ENCODE measurements at regions not wholly inside any gene's neighbourhood (a gene's known extent, or its start where the extent isn't known, plus 50 kb on each side); places are given as distances from the start of the nearest gene placed in this dataset.
A peak's percentile ranks its signal among the peaks of the same experiment; 100 is the strongest.

DNA sequence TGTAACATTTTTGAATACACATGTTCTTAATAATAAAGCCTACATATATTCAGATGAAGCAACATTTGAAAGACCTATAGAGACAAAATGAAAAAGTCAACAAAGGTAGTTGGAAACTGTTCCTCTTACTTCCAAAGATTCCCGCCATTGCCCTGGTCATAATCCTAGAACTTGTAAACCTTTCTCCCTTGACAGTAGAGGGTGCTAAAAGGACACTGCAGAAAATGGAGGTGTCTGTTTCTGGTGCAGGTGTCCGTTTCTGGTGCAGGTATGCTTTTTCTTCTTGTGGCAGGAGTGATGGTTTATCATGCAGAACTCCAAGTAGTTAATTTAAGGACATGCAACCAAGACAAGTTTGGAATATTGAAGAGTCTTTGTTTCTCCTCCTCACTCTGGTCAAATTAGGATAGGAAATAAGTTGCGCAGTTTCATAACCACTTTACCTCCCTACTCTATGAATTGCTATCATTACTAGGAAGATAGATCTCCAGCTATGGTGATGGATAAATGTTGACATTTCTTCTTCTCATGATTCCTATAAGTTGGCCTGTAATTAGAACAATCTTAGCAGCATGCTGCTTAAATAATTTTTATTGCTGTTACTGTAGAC is 56.0 kb upstream of the FAM174A start:
- peaks cover 2% of the 10 kb centered on the region for H3K4me1 Mint-ChIP-seq
- no peaks in the 10 kb centered on the region for H3K9me3 Mint-ChIP-seq
- H3K36me3 Mint-ChIP-seq = no peaks in the 10 kb centered on the region
- H3K27me3 Mint-ChIP-seq = no peaks in the 10 kb centered on the region
- no peak for DNase-seq
- H3K27ac Mint-ChIP-seq = no peak overlapping the region
- H3K4me3 Mint-ChIP-seq = no peak overlapping the region

DNA sequence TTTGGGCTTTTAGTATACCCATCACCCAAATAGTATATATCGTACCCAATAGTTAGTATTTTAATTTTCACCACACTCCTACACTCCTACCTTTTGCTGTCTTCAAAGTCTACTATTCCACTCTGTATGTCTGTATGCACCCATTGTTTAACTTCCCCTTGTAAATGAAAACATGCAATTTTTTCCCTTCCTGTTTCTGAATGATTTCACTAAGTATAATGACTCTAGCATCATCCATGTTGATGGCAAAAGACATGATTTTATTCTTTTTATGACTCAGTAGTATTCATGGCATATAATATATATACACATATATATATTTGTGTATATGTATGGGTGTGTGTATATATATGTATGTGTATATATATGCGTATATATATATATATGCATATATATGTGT is 63.1 kb upstream of the FAM174A start:
- Mint-ChIP-seq H3K36me3 (no peaks in the 10 kb centered on the region), H3K4me1 (peaks cover 3% of the 10 kb centered on the region), H3K27me3 (peaks cover 7% of the 10 kb centered on the region), H3K9me3 (no peaks in the 10 kb centered on the region), H3K4me3 (no peak overlapping the region), H3K27ac (no peak overlapping the region)
- DNase-seq = no peak

DNA sequence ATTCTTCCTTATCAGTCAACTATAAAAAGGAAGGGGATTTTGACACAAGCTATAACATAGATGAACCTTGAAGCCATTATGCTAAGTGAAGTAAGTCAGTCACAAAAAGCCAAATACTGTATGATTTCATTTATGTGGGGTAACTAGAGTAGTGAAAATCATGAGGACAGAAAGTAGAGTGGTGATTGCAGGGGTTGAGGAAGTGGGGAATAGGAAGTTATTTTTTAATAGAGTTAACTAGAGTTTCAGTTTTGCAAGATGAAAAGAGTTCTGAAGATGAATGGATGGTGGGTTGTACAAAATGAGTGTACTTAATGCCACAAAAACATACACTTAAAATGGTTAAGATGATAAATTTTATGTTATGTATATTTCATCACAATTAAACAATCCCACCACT is 65.4 kb upstream of the FAM174A start:
- peaks cover 3% of the 10 kb centered on the region for H3K4me1 Mint-ChIP-seq
- no peaks in the 10 kb centered on the region for H3K36me3 Mint-ChIP-seq
- no peak overlapping the region for H3K4me3 Mint-ChIP-seq
- H3K27me3 Mint-ChIP-seq = peaks cover 7% of the 10 kb centered on the region
- no peaks in the 10 kb centered on the region for H3K9me3 Mint-ChIP-seq
- no peak for DNase-seq
- no peak overlapping the region for H3K27ac Mint-ChIP-seq

DNA sequence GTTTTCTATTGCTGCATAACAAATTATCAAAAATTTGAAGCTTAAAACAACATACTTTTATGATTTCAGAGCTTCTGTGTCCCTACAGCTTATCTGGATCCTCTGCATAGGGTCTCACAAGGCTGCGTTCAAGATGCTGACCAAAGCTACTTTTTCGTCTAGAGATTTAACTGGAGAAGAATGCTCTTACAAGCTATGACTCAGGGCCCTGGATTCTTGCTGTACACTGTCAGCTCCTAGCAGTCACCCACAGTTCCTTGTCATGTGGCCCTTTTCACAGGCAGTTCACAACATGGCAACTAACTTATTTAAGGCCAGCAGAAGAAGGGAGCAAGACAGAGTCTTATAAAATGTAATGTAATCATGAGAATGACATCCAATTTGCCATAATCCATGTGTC is 70.8 kb upstream of the FAM174A start:
- Mint-ChIP-seq H3K9me3 (peaks cover 9% of the 10 kb centered on the region), H3K4me1 (no peaks in the 10 kb centered on the region), H3K36me3 (peaks cover 2% of the 10 kb centered on the region), H3K27ac (no peak overlapping the region), H3K4me3 (no peak overlapping the region), H3K27me3 (peaks cover 7% of the 10 kb centered on the region)
- no peak for DNase-seq

DNA sequence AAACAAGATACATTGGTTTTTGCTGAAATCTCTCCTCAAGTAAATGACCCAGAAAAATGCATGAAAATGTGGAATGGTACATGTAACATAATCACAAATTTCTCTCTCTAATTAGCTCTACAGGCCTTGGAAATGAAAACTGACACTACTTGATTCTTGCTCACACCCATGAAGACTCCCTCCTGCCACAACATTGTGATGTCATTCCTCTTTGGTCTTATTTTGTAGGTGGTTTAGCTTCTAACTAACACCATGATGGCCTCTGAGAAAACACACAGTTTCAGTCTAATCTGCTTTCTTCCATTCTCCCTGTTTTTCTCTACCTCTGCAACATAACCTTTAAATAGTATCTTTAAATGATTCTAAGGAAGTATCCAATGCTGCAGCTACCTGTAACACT is 78.6 kb upstream of the FAM174A start:
- Mint-ChIP-seq H3K4me1 (no peaks in the 10 kb centered on the region), H3K9me3 (peaks cover 6% of the 10 kb centered on the region), H3K27ac (no peak overlapping the region), H3K36me3 (no peaks in the 10 kb centered on the region), H3K4me3 (no peak overlapping the region), H3K27me3 (no peaks in the 10 kb centered on the region)
- DNase-seq = no peak

DNA sequence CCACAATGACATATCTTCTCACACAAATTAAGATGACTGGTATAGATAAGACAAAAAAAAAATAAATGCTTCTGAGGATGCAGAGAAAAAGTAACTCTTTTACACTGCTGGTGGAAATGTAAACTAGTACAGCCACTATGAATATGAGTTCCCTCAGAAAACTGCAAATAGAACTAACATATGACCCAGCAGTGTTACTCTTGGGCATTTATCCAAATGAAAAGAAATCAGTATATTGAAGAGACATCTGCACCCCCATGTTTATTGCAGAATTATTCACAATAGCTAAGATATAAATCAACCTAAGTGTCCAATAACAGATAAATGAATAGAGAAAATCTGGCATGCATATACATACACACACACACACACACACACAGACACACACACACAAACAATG is 83.0 kb upstream of the FAM174A start:
- no peak overlapping the region for H3K4me3 Mint-ChIP-seq
- DNase-seq = no peak
- H3K27me3 Mint-ChIP-seq = no peaks in the 10 kb centered on the region
- H3K4me1 Mint-ChIP-seq = no peaks in the 10 kb centered on the region
- no peak overlapping the region for H3K27ac Mint-ChIP-seq
- H3K36me3 Mint-ChIP-seq = no peaks in the 10 kb centered on the region
- no peaks in the 10 kb centered on the region for H3K9me3 Mint-ChIP-seq

DNA sequence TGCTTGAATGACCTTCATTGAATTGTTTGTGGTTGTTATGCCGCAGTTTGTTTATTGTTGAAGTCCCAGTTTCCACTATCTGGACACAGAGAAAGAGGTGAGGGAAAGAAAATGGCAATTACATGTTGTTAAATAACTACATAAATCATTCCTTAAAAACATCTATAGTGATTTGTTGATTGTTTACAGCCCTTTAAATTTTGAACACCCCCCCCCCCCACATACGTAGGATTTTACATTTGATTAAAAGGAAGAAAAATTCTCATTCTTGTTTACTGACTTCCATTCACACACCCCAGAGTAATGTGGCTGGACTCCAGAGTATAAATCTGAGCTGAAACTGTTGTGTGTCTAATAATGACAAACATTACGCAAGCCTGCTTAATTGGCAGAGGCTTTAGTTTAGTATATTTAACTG is 87.1 kb upstream of the FAM174A start:
- no peaks in the 10 kb centered on the region for H3K4me1 Mint-ChIP-seq
- no peak for DNase-seq
- H3K27ac Mint-ChIP-seq = no peak overlapping the region
- no peaks in the 10 kb centered on the region for H3K27me3 Mint-ChIP-seq
- H3K4me3 Mint-ChIP-seq = no peak overlapping the region
- no peaks in the 10 kb centered on the region for H3K9me3 Mint-ChIP-seq
- no peaks in the 10 kb centered on the region for H3K36me3 Mint-ChIP-seq

DNA sequence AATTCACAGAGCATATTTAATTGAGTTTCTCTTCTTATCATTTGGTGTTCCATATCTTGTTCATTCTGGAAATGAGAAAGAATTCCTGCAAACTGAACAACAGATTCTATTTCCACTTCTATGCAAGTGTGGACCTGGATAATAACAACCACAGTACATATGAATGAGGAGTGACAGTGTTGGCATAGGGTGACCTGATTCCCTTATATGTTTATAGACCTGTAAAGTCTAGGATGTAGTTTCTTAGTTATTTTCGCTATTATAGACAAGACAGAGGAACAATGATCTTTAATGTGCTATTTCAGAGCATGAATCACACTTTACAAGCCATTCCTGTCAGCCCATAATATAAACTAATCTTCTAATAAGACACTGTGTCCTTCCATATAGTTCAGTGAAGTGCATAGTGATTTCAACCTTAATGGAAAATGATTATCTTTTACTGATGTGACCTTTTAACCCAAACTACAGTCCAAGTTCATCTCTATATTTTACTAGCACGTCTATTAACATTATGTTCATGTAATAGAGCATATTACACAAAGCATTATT is 88.2 kb upstream of the FAM174A start:
- no peak overlapping the region for H3K4me3 Mint-ChIP-seq
- H3K27ac Mint-ChIP-seq = no peak overlapping the region
- H3K4me1 Mint-ChIP-seq = no peaks in the 10 kb centered on the region
- H3K9me3 Mint-ChIP-seq = no peaks in the 10 kb centered on the region
- H3K27me3 Mint-ChIP-seq = no peaks in the 10 kb centered on the region
- DNase-seq = no peak
- no peaks in the 10 kb centered on the region for H3K36me3 Mint-ChIP-seq

DNA sequence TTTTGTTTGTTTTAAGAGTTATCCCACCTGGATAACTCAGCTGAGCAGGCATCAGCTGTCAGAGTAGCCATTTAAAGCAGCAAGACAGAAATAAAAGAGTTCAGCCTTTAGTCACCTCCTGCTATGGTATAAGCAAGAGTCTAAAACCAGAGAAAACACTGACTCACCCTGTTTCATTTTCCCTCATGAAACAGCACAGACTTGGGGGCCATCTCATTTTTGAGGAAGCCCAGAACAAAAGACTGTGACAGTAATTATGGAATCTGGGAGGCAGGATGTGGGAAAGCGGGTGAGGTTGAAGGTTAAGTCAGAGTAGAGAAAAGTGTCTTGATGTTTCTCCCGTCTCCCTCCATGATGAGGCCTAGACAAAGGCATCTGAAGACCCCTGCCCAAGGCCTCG is 90.2 kb upstream of the FAM174A start:
- Mint-ChIP-seq H3K27me3 (no peaks in the 10 kb centered on the region), H3K4me3 (no peak overlapping the region), H3K36me3 (no peaks in the 10 kb centered on the region), H3K4me1 (no peaks in the 10 kb centered on the region), H3K27ac (no peak overlapping the region), H3K9me3 (no peaks in the 10 kb centered on the region)
- DNase-seq = no peak

DNA sequence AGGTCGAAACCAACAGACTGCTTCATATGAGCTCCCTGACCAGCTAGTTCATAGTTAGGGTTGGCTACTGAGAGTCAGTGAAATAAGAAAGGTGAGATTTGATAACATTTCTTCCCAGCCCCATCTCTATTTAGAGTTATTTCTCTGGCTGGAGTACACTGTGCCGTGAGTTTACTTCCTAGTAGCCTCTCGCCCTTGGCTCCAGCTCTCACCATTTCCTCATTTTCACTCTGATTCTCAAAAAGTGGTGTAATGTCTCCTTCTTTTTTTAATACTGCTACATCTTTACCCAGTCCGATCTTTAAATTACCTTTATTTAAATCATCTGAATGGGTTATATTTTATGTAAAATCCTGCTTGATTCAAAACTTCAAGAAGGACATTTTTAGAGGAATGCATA is 100.4 kb upstream of the FAM174A start:
- DNase-seq = no peak
- no peaks in the 10 kb centered on the region for H3K4me1 Mint-ChIP-seq
- H3K9me3 Mint-ChIP-seq = no peaks in the 10 kb centered on the region
- H3K36me3 Mint-ChIP-seq = no peaks in the 10 kb centered on the region
- H3K27me3 Mint-ChIP-seq = no peaks in the 10 kb centered on the region
- H3K4me3 Mint-ChIP-seq = no peak overlapping the region
- H3K27ac Mint-ChIP-seq = no peak overlapping the region

DNA sequence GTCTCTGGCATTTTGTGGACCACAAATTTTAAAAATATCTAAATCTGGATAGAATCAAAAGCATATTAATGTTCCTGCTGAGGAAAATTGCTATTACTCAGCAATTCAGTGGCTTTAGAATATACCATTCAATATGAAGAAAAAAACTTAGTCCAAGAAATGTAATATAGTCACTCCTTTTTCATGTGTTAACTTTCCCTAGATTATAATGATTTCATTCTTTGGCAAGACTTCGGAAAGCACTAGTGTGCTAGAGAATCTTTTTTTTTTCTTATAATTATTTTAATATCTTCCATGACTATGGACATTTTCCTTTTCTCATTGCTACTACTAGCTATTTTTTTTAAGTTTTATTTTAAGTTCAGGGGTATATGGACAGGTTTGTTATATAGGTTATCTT is 102.4 kb upstream of the FAM174A start:
- Mint-ChIP-seq H3K36me3 (no peaks in the 10 kb centered on the region), H3K4me1 (no peaks in the 10 kb centered on the region), H3K4me3 (no peak overlapping the region), H3K27me3 (no peaks in the 10 kb centered on the region), H3K27ac (no peak overlapping the region), H3K9me3 (no peaks in the 10 kb centered on the region)
- DNase-seq = no peak

DNA sequence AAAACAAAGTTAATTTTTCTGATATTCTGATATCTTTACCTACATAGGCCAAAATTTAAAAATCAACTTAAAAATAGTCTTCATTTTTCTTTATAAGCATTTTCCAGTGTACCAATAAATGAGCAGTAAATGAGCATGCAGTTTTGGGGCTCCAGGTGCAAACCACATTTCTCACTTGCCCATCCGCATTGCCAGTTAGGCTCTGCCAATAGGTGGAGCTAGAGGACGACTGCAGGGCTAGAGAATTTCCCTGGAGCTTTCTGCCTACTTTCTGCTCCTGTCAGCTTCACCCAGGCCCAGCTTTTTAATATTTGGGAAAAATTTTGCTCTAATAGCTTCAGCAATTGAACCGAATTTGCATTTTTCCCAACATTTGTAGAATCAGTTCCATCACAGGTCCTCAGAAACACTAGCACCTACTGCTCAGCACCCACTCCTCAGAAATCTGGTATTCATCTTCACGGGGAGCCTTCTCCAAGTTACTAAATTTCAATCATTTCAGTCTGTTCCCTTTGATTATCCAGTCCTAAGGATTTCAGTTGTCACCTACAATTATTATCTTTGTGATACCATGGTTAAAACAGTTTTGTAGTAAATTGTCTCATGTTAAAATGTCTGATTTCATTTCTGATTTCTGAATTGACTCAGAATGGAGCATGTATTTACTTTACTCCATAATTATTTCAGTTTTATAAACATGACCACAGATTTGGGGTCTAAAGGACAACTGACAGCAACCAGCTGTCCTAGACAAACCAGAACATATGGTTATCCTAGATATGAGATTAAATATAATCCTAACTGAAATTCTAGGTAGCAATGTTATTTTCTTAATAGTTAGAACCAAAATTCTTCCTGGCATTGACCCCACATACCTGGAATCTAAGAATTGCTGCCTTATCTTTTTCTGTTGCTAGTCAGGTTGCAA is 104.6 kb upstream of the FAM174A start:
- Mint-ChIP-seq H3K36me3 (no peaks in the 10 kb centered on the region), H3K27me3 (no peaks in the 10 kb centered on the region), H3K9me3 (no peaks in the 10 kb centered on the region), H3K4me3 (no peak overlapping the region), H3K27ac (no peak overlapping the region), H3K4me1 (no peaks in the 10 kb centered on the region)
- DNase-seq = peak; percentile 23

DNA sequence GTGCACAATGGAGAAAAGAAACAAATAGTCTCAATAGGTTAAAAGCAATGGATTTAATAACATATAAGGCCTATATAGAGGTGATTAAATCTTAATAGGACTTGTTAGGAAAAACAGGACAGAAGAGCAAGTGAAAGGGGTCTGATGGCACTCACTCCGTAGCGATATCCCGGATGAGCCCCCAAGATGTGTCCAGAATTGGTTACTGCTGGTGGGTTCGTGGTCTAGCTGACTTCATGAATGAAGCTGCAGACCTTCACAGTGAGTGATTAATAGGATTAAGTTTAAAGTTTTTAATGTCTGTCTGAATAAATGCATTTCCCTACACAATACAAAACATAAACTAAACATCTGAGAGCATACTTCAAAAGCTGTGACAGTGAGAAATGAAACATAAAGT is 110.4 kb upstream of the FAM174A start:
- peaks cover 9% of the 10 kb centered on the region for H3K9me3 Mint-ChIP-seq
- DNase-seq = no peak
- peaks cover 6% of the 10 kb centered on the region for H3K36me3 Mint-ChIP-seq
- H3K4me1 Mint-ChIP-seq = no peaks in the 10 kb centered on the region
- H3K27me3 Mint-ChIP-seq = no peaks in the 10 kb centered on the region
- H3K4me3 Mint-ChIP-seq = no peak overlapping the region
- H3K27ac Mint-ChIP-seq = no peak overlapping the region

DNA sequence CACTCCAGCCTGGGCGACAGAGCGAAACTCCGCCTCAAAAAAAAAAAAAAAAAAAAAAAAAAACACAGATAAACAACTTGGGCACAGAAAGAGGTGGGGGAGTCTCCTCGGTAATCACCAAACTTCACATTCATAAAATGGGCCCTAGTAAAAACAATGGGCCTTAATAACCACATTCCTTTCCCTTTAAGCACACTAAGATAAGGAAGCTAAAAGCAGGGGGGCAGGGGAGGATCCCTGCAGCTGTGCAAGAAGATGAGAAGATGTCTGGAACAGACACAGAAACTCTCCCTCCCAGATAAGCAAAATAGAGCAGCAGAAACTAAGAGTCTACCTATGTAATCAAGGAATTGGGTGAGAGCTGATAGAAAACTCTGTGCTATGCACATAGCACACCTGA is 111.2 kb upstream of the FAM174A start:
- no peak for DNase-seq
- Mint-ChIP-seq H3K27me3 (no peaks in the 10 kb centered on the region), H3K36me3 (peaks cover 6% of the 10 kb centered on the region), H3K27ac (no peak overlapping the region), H3K4me3 (no peak overlapping the region), H3K4me1 (no peaks in the 10 kb centered on the region), H3K9me3 (peaks cover 9% of the 10 kb centered on the region)

DNA sequence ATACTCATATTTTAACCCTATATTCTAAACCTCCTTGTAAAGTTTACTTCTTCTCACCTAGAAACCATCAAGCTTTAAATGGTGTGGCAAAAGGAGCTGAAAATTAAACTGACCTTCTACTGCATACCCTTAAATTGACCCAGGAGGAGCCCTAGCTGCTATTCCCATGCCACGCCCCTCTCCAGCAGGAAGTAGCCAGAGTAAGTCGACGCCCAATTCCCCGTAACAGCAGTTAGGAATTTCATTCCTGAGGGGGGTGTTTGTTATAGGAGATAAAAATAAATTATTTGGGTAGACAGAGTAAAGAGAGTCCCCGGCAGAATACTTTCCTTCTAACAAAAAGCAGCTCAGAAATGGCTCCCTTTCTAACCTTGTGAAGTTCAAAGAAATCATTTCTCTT is 111.8 kb upstream of the FAM174A start:
- peaks cover 6% of the 10 kb centered on the region for H3K36me3 Mint-ChIP-seq
- H3K4me3 Mint-ChIP-seq = no peak overlapping the region
- no peak overlapping the region for H3K27ac Mint-ChIP-seq
- DNase-seq = no peak
- no peaks in the 10 kb centered on the region for H3K27me3 Mint-ChIP-seq
- peaks cover 9% of the 10 kb centered on the region for H3K9me3 Mint-ChIP-seq
- no peaks in the 10 kb centered on the region for H3K4me1 Mint-ChIP-seq

DNA sequence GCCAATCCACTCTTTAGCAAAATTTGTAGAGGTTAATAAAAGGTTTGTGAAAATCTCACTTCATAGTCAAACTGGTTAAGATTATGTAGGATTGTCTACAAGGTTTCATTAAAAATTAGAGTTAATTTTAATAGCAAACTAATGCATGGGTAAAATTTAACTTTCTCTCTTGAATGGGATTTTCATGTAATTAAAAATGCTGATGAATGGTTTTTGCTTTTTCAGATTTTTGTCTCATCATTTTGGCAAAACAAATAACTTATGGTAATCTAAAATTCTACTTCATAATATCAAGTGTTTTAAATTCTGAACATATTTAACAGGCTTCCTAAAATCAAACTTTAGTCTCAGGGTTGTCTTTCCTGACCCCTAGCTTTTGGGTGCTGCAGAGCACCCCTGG is 113.8 kb upstream of the FAM174A start:
- no peaks in the 10 kb centered on the region for H3K4me1 Mint-ChIP-seq
- DNase-seq = no peak
- H3K27me3 Mint-ChIP-seq = no peaks in the 10 kb centered on the region
- H3K4me3 Mint-ChIP-seq = no peak overlapping the region
- no peak overlapping the region for H3K27ac Mint-ChIP-seq
- H3K9me3 Mint-ChIP-seq = peaks cover 9% of the 10 kb centered on the region
- H3K36me3 Mint-ChIP-seq = peaks cover 6% of the 10 kb centered on the region

Data from activated naive CD8-positive, alpha-beta T cell treated with anti-CD3 and anti-CD28 coated beads for 36 hours (primary cell).